Testis (tissue), 2 donors: ENCODE measurements at regions not wholly inside any gene's neighbourhood (a gene's known extent, or its start where the extent isn't known, plus 50 kb on each side); places are given as distances from the start of the nearest gene placed in this dataset.

Experiments
- POLR2A ChIP-seq: fragments of 450-650 bp; IDR thresholded peaks from one replicate; pipeline ENCODE4 v1.6.1; 2017; ENCODE audit warnings: antibody characterized with exemption, mild to moderate bottlenecking, moderate library complexity
- TF ChIP-seq, protein P1 (sequence below), 3 experiments: fragments of 450-650 bp in 2 of 3; fragments of 200-600 bp in 1 of 3; sonication (generic) in 1 of 3; IDR thresholded peaks; one replicate each; pipeline ENCODE4 v1.5.1; 2016 to 2019; ENCODE audit warnings: antibody characterized with exemption in 3 of 3, mild to moderate bottlenecking in 2 of 3, moderate library complexity in 1 of 3

DNA sequence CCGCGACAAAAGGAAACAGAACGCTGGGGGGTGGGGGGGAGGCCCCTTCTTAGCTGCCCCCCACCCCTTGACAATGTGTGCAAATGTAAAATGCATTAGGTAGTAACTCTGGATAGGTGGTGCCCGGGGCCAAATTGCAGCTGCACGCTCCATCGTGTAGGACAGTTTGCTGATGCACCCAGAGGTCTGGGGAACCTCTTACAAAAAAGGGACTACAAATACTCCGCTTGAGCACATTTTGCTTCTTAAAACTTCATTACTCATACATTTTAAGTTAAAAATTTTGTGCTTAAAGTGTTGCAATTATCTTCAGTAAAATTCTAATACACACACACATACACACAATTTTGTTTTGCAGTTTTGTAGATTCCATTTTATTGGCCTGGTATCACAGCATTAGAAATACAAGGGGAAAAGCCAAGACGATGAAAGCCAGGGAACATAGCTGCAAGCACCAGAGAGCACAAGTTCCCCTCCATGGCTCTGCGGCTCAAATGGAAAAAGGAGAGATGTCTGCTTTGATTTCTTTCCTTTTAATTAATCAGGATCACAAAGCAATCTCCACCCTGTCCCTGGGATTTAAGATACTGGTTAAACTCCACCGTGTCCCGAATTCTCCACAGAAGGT, 582.1 kb downstream of the ZEB2 start:
- TF ChIP-seq, protein P1, sequence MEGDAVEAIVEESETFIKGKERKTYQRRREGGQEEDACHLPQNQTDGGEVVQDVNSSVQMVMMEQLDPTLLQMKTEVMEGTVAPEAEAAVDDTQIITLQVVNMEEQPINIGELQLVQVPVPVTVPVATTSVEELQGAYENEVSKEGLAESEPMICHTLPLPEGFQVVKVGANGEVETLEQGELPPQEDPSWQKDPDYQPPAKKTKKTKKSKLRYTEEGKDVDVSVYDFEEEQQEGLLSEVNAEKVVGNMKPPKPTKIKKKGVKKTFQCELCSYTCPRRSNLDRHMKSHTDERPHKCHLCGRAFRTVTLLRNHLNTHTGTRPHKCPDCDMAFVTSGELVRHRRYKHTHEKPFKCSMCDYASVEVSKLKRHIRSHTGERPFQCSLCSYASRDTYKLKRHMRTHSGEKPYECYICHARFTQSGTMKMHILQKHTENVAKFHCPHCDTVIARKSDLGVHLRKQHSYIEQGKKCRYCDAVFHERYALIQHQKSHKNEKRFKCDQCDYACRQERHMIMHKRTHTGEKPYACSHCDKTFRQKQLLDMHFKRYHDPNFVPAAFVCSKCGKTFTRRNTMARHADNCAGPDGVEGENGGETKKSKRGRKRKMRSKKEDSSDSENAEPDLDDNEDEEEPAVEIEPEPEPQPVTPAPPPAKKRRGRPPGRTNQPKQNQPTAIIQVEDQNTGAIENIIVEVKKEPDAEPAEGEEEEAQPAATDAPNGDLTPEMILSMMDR (IDR thresholded peaks at IDR 0.05), result no peak
- no peak for TF ChIP-seq POLR2A
